HG03432 (cell line): ENCODE measurements at regions not wholly inside any gene's neighbourhood (a gene's known extent, or its start where the extent isn't known, plus 50 kb on each side); places are given as distances from the start of the nearest gene placed in this dataset.
"Not testable (repeated sequence)": the region's sequence is repeated elsewhere in the genome, so short reads cannot be mapped to it uniquely, and the experiment has no call there.

Source experiments
- ATAC-seq: cut with Tn5 transposase; IDR thresholded peaks from one replicate; pipeline ENCODE4 v1.9.1; 2021; ENCODE audit warnings: mild to moderate bottlenecking, moderate library complexity; ENCODE audit not compliant: unreplicated experiment

GRCh38 chr2:83342860-83343329 lies 1116.2 kb downstream of the SUCLG1 start:
- ATAC-seq, result no peak

- no peak for ATAC-seq
Measured at GRCh38 chr2:83340424-83340823, 1118.7 kb downstream of the SUCLG1 start.

GRCh38 chr2:83339942-83340341 lies 1119.1 kb downstream of the SUCLG1 start:
- ATAC-seq, result not testable (repeated sequence)

- ATAC-seq, result no peak
Measured at GRCh38 chr2:83331810-83332209, 1127.3 kb downstream of the SUCLG1 start.

GRCh38 chr2:83323038-83323437 lies 1136.0 kb downstream of the SUCLG1 start:
- no peak for ATAC-seq

DNA sequence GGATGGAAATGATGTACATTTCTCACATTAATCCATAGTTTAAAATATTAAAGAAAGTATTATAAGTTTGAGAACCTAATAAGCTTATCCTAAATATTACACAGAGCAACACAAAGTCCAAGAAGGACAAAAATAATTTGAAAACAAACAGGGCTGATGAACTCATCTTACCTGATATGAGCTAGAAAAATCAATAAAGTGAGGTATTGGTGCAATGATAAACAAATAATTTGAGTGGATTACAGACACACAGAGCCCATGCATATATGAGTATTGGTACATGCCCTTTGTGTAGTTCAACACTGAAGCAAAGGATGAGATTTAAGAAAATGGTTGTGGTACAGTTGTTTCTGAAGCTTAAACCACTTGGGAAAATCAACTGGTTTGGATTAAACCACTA lies 1139.0 kb downstream of the SUCLG1 start:
- ATAC-seq, result no peak

DNA sequence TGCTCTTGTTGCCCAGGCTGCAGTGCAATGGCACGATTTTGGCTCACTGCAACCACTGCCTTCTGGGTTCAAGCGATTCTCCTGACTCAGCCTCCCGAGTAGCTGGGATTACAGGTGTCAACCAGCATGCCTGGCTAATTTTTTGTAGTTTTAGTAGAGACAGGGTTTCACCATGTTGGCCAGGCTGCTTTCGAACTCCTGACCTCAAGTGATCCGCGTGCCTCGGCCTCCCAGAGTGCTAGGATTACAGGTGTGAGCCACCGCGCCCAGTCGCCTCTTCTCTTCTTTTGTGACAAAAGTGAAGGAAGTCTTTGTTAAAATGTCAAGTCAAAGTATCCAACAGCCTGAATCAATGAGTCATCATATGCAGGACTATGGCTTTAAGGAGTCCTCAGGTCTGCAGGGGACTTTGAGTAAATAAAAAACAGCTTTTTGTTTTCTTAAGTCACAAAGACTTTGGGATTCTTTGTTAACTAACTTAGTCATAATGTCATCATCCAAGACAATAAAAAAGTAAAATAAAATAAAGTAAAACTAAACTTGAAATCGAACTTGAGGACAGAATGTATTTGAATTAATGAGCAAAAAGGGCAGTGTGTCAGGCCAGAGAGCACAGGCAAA lies 1153.2 kb downstream of the SUCLG1 start:
- ATAC-seq, result no peak

DNA sequence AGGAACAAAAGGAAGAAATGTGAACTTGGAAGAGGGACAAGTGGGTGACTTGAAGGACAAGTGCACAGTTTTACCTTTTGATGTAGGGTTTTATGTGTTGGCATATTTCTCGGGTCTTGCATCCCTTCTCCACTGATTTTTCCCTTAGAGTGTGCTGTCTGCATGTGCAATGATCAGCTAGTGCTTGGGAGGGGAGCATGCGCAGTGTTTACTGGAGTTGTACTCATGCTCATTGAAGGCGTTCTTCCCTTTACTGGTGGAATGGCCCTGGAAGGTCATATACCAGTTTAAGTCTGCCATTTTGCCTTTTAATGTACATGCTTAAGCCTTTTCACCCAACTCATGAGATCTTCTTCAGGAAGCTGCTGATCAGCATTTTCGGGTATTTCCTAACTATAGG lies 1168.0 kb downstream of the SUCLG1 start:
- ATAC-seq, result no peak

- no peak for ATAC-seq
Measured at GRCh38 chr2:83282841-83283240, 1176.2 kb downstream of the SUCLG1 start.

GRCh38 chr2:83282043-83282795 lies 1176.9 kb downstream of the SUCLG1 start:
- ATAC-seq, result no peak

GRCh38 chr2:83280391-83280790 lies 1178.7 kb downstream of the SUCLG1 start:
- ATAC-seq, result no peak

DNA sequence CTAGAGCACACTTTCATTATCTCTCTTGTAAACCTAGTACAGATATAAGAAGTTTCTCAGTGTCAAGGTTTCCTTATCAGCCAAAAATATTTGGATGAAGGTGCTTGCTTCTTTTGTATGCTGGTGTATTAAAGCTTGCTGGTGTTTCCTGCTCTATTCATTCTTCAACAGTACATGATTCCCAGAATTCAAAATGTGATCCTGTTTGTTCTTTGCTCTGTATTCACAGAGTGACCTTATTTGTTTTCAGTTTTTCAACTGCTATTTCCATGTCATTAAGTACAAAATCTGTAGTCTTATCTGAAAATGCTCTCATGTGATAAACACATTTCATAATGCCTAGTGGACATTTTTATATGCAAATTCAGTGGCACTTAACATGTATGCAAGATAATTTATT lies 1185.8 kb downstream of the SUCLG1 start:
- ATAC-seq, result no peak

GRCh38 chr2:83261591-83262136 lies 1197.4 kb downstream of the SUCLG1 start:
- no peak for ATAC-seq

DNA sequence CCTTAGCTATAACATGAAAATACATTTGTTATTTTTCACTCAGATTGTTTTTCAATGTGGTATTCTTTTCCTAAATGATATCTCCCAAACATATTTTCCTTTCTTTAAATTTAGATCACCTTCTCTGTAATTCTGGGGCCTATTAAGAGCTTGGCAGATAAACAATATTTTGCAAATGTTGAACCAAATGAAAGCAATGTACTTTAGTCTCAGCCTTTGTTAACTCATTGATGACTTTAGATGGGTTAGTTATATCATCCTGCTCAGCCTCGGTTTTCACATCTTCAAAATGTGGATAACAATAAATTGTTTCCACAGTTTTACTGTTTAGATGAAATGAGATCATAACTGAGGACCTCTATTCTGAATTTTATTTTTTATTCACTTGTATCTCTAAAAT lies 1205.2 kb downstream of the SUCLG1 start:
- no peak for ATAC-seq

GRCh38 chr2:83251321-83251872 lies 1207.7 kb downstream of the SUCLG1 start:
- no peak for ATAC-seq

DNA sequence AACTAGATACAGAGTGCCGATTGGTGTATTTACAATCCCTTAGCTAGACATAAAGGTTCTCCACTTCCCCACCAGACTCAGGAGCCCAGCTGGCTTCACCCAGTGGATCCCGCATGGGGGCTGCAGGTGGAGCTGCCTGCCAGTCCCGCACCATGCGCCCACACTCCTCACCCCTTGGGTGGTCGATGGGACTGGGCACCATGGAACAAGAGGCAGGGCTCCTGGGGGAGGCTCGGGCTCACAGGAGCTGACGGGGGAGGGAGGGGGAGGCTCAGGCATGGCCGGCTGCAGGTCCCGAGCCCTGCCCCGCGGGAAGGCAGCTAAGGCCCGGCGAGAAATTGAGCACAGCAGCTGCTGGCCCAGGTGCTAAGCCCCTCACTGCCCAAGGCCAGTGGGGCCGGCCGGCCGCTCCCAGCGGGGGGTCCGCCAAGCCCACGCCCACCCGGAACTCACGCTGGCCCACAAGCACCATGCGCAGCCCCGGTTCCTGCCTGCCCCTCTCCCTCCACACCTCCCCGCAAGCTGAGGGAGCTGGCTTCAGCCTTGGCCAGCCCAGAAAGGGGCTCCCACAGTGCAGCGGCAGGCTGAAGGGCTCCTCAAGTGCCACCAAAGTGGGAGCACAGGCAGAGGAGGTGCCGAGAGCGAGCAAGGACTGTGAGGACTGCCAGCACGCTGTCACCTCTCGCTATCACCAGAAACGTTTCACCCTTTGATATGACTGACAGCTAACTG lies 1213.1 kb downstream of the SUCLG1 start:
- not testable (repeated sequence) for ATAC-seq

DNA sequence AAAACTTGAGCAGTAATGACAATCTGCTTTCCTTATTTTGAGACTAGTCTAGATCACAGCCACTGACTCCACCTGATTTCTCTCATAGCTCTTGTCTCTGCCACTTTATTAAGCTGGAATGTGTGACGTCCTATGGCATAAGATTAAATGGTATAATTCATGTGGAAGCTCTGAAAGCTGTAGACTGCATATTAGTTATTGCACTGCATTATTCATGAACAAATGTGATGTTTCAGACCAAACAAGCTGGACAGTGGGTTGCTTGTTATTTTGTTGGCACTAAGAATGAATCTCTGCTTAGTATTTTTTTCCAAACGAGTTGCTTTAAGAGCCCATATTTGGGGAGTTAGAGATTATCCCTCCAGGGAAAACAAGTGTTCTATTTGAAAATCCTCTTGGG lies 1218.5 kb downstream of the SUCLG1 start:
- no peak for ATAC-seq

DNA sequence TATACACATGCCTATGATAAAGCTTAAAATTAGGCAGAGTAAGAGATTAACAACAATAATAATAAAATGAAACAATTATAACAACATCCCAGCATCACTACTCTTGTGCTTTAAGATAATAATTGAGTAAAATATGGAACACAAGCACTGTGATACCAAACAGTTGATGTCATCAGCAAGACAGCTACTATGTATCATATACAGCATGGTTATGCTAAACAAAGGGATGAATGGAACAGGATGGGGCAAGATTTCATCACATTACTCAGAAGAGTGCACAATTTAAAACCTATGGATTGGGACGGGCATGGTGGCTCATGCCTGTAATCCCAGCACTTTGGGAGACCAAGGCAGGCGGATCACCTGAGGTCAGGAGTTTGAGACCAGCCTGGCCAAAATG lies 1221.0 kb downstream of the SUCLG1 start:
- ATAC-seq, result no peak

- ATAC-seq, result no peak
Measured at GRCh38 chr2:83234246-83234645, 1224.8 kb downstream of the SUCLG1 start.

GRCh38 chr2:83233781-83234180 lies 1225.3 kb downstream of the SUCLG1 start:
- ATAC-seq, result no peak

DNA sequence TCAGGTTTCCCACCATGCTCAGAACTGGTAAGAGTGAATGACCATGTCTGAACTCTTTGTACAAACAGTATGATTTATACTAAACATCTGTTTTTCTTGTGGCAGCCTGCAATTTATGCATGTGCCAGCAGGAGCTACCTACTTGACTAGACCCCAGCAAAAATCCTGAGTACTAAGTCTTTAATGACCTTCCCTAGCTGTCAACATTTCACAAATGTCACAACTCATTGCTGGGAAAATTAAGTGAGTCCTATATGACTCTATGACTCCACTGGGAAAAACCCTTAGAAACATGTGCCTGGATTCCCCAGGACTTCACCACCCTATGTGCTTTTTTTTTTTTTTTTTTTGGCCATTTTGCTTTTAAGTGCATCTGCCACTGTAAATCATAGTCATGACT lies 1225.8 kb downstream of the SUCLG1 start:
- ATAC-seq, result no peak
